ENCODE measurements at regions not wholly inside any gene's neighbourhood (a gene's known extent, or its start where the extent isn't known, plus 50 kb on each side); places are given as distances from the start of the nearest gene placed in this dataset.

DNA sequence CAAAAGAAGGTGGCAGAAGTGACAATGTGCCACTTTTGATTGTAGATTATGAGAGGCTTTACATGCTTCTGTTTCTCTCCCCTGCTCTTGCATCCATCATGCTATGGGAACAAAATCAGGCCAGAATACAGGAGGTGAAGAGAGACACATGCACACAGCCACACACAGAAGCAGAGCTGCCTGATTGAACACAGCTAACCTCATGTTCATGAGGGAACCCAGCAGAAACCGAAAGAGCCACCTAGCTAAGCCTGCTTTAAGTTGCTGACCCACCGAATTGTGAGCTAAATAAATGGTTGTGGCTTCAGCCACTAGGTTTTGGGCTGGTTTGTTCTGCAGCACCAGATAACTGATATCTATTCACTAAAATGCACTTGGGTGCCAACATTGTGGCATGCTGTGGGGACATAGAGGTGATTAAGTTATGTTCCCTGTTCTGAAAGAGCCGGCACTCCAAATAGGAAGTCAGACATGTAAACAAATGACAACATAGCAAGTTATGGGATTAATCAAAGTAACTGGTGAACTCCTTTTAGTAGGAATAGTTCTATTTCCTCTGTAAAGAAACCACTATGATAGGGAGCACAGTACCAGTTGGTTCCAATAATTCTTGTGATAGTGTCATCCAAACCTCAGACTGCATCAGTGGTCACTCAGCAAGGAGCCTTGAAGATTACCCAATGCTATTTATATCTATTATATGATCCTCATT lies 93.6 kb upstream of the TNC start:
- TF ChIP-seq, protein P1, sequence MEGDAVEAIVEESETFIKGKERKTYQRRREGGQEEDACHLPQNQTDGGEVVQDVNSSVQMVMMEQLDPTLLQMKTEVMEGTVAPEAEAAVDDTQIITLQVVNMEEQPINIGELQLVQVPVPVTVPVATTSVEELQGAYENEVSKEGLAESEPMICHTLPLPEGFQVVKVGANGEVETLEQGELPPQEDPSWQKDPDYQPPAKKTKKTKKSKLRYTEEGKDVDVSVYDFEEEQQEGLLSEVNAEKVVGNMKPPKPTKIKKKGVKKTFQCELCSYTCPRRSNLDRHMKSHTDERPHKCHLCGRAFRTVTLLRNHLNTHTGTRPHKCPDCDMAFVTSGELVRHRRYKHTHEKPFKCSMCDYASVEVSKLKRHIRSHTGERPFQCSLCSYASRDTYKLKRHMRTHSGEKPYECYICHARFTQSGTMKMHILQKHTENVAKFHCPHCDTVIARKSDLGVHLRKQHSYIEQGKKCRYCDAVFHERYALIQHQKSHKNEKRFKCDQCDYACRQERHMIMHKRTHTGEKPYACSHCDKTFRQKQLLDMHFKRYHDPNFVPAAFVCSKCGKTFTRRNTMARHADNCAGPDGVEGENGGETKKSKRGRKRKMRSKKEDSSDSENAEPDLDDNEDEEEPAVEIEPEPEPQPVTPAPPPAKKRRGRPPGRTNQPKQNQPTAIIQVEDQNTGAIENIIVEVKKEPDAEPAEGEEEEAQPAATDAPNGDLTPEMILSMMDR (IDR thresholded peaks at IDR 0.05): no peak
- TF ChIP-seq ZFX (IDR thresholded peaks at IDR 0.05; ENCODE audit: borderline replicate concordance): no peak

Data from 22Rv1 (cell line).